HG03025 (cell line): ENCODE measurements at regions not wholly inside any gene's neighbourhood (a gene's known extent, or its start where the extent isn't known, plus 50 kb on each side); places are given as distances from the start of the nearest gene placed in this dataset.

ENCODE experiments used
- ATAC-seq: cut with Tn5 transposase; IDR thresholded peaks from one replicate; pipeline ENCODE4 v1.9.1; 2021; ENCODE audit warnings: mild to moderate bottlenecking, moderate library complexity; ENCODE audit not compliant: unreplicated experiment, low FRiP score

DNA sequence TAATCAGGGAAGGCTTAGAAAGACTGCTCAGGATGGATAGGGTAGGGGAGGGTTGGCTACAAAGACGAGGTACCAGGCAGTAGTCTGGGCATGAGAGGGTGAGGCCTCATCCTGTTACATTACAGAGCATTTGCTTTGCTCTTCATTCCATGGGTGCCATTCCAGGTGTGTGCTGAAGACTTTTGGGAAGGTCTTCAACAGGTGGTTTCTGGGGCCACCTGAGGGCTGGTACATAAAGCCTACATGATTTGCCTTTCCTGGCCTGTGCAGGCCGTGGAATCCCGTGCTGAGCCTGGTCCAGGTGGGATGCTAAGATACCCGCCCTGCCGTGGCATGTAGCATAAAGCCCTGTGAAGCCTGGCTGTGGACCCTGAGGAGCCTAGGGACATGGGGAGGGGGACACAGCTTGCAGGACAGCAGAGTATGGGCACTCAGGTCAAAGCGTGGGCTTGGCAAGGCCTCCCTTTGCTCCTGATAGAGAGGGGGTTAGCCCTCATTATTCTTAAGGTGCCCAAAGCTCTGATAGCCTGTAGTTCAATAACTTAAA lies 55.6 kb upstream of the ZNF536 start:
- ATAC-seq, result no peak

DNA sequence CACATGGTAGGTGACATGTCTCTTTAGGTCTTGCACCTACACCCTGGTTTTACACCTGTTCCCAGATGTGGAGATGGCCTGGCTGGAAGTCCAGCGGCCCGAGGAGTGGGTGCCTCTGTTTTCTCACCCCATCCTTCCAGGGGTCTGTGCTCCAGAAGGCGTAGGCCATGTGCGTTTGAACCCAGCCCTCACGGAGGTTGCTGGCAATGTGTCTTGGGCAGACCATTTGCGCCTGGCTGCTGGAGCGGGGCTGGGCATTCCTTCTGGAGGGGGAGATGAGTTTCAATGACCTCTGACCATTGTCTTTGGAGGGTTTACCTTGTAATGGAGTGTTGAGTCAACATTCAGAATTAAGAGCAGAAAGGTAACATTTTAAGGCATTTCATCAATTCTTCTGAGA lies 54.8 kb upstream of the ZNF536 start:
- no peak for ATAC-seq

DNA sequence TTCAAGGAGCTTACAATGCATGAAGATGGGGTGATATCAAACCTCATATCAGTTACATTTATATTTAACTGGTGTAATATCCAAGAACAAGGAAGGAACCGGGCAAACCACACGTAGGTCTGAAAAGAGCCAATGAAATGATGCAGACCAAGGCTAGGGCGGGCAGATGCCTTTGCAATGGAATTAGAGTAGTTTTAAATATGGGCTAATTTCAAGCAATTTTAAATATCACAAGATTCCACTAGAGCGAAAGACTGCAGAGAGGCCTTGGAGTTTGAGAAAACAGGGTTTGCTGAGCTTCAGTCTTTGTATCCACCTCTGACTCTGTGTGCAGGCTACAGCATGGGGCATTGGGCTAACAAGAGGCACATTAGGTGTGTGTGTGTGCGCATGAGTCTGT lies 53.9 kb upstream of the ZNF536 start:
- no peak for ATAC-seq

DNA sequence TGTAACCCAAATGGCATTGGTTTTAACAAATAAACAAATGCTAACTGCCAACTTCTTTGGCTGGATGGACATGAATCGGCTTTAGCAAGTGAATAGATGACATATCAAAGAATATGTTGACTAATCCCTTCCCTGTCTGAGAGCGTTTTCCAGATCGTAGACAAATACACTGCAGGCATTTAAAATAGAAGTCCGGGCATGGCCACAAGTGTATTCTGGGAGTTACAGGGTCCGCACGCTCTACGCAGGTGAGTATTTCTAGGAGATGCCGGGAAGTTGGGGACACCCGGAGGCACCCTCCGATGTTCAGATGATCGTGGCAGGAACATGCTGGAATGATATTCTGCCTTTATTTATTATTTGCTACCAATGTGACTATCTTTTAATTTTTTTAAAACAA lies 53.2 kb upstream of the ZNF536 start:
- ATAC-seq, result no peak

DNA sequence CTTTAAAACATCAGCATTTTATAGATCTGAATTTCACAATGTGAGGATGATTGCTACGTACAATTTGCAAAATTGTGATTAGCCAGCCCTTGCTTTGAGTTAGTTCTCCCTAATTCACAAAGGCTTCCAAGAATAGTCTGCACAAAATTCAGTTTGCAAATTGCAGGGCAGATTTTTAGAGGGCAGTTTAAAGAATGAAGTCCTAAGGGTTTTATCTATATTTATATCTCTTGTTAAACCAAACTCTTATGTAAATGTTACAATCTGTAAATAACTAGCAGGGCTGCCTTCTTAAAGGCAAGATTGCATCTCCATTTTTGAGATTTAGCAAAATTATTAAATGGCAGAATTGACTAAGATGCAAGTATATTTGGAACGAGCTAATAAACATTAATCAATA lies 52.8 kb upstream of the ZNF536 start:
- ATAC-seq, result no peak

DNA sequence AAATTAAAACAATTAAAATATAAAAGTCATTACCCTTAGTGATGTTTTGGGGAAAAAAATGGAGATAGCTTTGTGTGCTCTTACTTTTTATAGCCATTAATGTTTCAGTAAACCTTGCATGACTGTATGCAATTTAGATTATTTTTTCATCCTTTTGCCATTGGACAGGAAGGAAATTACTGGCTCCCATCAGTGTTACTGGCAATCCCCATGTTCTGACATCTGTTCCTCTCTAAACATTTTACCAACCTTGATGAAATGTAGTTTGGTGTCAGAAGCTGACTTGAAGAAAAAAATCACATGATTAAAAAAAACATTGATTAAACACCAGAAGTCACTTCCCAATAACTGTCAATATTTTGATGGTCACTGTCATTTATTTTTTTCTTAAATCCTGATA lies 52.3 kb upstream of the ZNF536 start:
- ATAC-seq, result no peak

DNA sequence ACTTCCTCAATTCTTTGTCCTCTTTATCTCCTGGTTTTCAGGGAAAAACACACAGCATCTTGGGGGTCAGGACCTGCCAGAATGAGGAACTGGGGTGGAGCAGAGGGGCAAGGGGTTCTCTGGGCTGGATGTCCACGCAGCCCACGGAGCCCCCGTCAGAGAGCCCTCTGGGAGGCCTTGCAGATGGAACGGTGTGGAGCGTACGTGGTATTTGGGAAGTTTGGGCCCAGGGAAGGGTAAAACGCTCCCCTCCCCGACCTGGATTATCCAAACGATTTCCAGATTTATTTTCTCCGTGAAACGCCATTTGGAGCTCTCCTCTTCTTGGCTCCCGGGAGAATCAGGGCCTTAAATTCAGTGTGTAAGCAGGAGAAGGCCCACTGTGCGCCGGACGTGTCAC lies 51.7 kb upstream of the ZNF536 start:
- no peak for ATAC-seq

DNA sequence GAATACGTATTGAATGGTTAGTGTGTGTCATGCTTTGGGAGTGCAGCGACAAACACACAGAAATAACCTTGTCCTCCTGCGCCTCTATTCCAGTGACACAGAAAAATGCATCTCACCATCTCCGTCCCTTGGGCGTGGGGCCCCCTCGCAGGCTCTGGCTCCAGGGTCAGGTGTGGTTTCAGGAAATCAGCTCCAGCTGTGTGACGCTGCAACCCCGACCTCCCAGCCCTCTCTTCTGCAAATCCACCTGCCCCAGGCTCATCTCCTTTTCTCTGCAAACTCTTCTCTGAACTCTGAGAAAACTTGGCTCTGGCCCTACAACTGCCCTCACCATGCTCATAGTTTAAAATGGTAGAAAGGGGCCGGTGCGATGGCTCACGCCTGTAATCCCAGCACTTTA lies 51.3 kb upstream of the ZNF536 start:
- no peak for ATAC-seq
